ENCODE measurements at regions not wholly inside any gene's neighbourhood (a gene's known extent, or its start where the extent isn't known, plus 50 kb on each side); places are given as distances from the start of the nearest gene placed in this dataset.

- DNase-seq (ENCODE audit: low spot score in 2 of 2, unreplicated experiment in 2 of 2) = no peak
- Mint-ChIP-seq H3K27ac (no peak overlapping the region), H3K9me3 (no peaks in the 10 kb centered on the region), H3K4me3 (no peak overlapping the region), H3K36me3 (no peaks in the 10 kb centered on the region), H3K4me1 (no peaks in the 10 kb centered on the region), H3K27me3 (ENCODE audit: low read depth) (peaks cover 81% of the 10 kb centered on the region)
- TF ChIP-seq CTCF (IDR thresholded peaks at IDR 0.05; ENCODE audit: unreplicated experiment) = no peak
Measured at GRCh38 chr17:79374087-79374689, 236.7 kb downstream of the RBFOX3 start.

GRCh38 chr17:79372470-79373238 lies 238.2 kb downstream of the RBFOX3 start:
- DNase-seq (ENCODE audit: low spot score in 2 of 2, unreplicated experiment in 2 of 2) = no peak
- Mint-ChIP-seq H3K36me3 (no peaks in the 10 kb centered on the region), H3K9me3 (no peaks in the 10 kb centered on the region), H3K4me3 (no peak overlapping the region), H3K27me3 (ENCODE audit: low read depth) (peaks cover 79% of the 10 kb centered on the region), H3K27ac (no peak overlapping the region), H3K4me1 (no peaks in the 10 kb centered on the region)
- no peak for TF ChIP-seq CTCF (IDR thresholded peaks at IDR 0.05; ENCODE audit: unreplicated experiment)

GRCh38 chr17:79371984-79372383 lies 238.9 kb downstream of the RBFOX3 start:
- Mint-ChIP-seq H3K27me3 (ENCODE audit: low read depth) (peaks cover 79% of the 10 kb centered on the region), H3K4me1 (no peaks in the 10 kb centered on the region), H3K27ac (no peak overlapping the region), H3K36me3 (no peaks in the 10 kb centered on the region), H3K9me3 (no peaks in the 10 kb centered on the region), H3K4me3 (no peak overlapping the region)
- no peak for TF ChIP-seq CTCF (IDR thresholded peaks at IDR 0.05; ENCODE audit: unreplicated experiment)
- DNase-seq (ENCODE audit: low spot score in 2 of 2, unreplicated experiment in 2 of 2) = no peak

- no peaks in the 10 kb centered on the region for H3K9me3 Mint-ChIP-seq
- no peak overlapping the region for H3K27ac Mint-ChIP-seq
- H3K4me3 Mint-ChIP-seq = no peak overlapping the region
- TF ChIP-seq CTCF (IDR thresholded peaks at IDR 0.05; ENCODE audit: unreplicated experiment) = no peak
- H3K27me3 Mint-ChIP-seq (ENCODE audit: low read depth) = peaks cover 78% of the 10 kb centered on the region
- DNase-seq (ENCODE audit: low spot score in 2 of 2, unreplicated experiment in 2 of 2) = no peak
- H3K4me1 Mint-ChIP-seq = no peaks in the 10 kb centered on the region
- H3K36me3 Mint-ChIP-seq = no peaks in the 10 kb centered on the region
Measured at GRCh38 chr17:79370594-79370993, 240.3 kb downstream of the RBFOX3 start.

- Mint-ChIP-seq H3K4me1 (no peaks in the 10 kb centered on the region), H3K27me3 (ENCODE audit: low read depth) (peaks cover 78% of the 10 kb centered on the region), H3K27ac (no peak overlapping the region), H3K9me3 (no peaks in the 10 kb centered on the region), H3K36me3 (no peaks in the 10 kb centered on the region), H3K4me3 (no peak overlapping the region)
- DNase-seq (ENCODE audit: low spot score in 2 of 2, unreplicated experiment in 2 of 2) = no peak
- TF ChIP-seq CTCF (IDR thresholded peaks at IDR 0.05; ENCODE audit: unreplicated experiment) = no peak
Measured at GRCh38 chr17:79370126-79370525, 240.7 kb downstream of the RBFOX3 start.
